Thoracic aorta (tissue), 2 donors: ENCODE measurements at regions not wholly inside any gene's neighbourhood (a gene's known extent, or its start where the extent isn't known, plus 50 kb on each side); places are given as distances from the start of the nearest gene placed in this dataset.

Source experiments
- ATAC-seq: fragments of 150-250 bp; one replicate; pipeline ENCODE4 v1.8.0; 2017; ENCODE audit warnings: low read depth; ENCODE audit not compliant: insufficient number of reproducible peaks, low FRiP score
- DNase-seq: peaks from one replicate; pipeline ENCODE4 v3.0.0-alpha.2; 2020; ENCODE audit warnings: low spot score
- H3K27ac ChIP-seq, 2 donors: fragments of 200-600 bp; sonication (generic); 1 replicate in 1 of 2; 2 replicates in 1 of 2; pipeline ENCODE4 v1.5.1; 2016; ENCODE audit warnings: mild to moderate bottlenecking in 2 of 2, moderate library complexity in 2 of 2
- H3K27me3 ChIP-seq: fragments of 200-600 bp; sonication (generic); replicated peaks from 2 replicates; pipeline ENCODE4 v1.6.0; 2016; ENCODE audit warnings: mild to moderate bottlenecking; ENCODE audit not compliant: insufficient read depth
- H3K36me3 ChIP-seq: fragments of 200-600 bp; sonication (generic); one replicate; pipeline ENCODE4 v1.5.1; 2016
- H3K4me1 ChIP-seq, 2 donors: fragments of 200-600 bp; sonication (generic); 1 replicate in 1 of 2; 2 replicates in 1 of 2; pipeline versions ENCODE4 v1.5.1 to v1.6.0; 2016; ENCODE audit warnings: low read depth in 2 of 2, mild to moderate bottlenecking in 1 of 2; ENCODE audit not compliant: control insufficient read depth in 1 of 2
- H3K4me3 ChIP-seq: fragments of 200-600 bp; sonication (generic); 2 replicates; pipeline ENCODE4 v1.5.1; 2016; ENCODE audit warnings: mild to moderate bottlenecking
- H3K9me3 ChIP-seq: fragments of 200-600 bp; sonication (generic); 2 replicates; pipeline ENCODE4 v1.5.1; 2016
- CTCF ChIP-seq: fragments of 200-600 bp; sonication (generic); IDR thresholded peaks from one replicate; pipeline ENCODE4 v1.5.1; 2019; ENCODE audit warnings: antibody characterized with exemption

DNA sequence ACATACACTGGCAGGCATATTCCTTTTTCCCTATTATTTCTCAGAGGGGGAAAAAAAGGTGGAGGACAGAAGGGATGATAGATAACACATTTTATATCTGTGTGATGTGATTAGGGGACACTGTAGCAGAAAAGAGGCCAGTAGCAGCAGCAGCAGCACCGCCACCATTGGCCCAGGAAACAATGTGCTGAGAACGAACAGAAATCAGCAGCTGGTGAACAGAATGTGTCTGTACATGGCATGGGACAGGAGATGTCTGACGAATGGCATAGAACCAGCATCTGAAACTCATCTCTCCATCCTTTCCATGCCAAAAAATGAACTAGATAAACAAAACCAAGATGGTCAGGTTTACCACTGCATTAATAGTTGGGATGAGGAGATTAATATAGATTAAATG, 936.1 kb upstream of the ACVR2A start:
- ATAC-seq: no peak
- no peaks in the 10 kb centered on the region for H3K9me3 ChIP-seq
- no peak overlapping the region for H3K27ac ChIP-seq
- H3K36me3 ChIP-seq: no peaks in the 10 kb centered on the region
- no peak overlapping the region for H3K4me3 ChIP-seq
- H3K4me1 ChIP-seq: no peaks in the 10 kb centered on the region
- no peak for TF ChIP-seq CTCF
- no peaks in the 10 kb centered on the region for H3K27me3 ChIP-seq
- no peak for DNase-seq

- no peak for ATAC-seq
- Histone ChIP-seq H3K27me3 (no peaks in the 10 kb centered on the region), H3K9me3 (no peaks in the 10 kb centered on the region), H3K4me1 (no peaks in the 10 kb centered on the region), H3K27ac (no peak overlapping the region), H3K36me3 (no peaks in the 10 kb centered on the region), H3K4me3 (no peak overlapping the region)
- DNase-seq: no peak
- TF ChIP-seq CTCF: no peak
Observed at GRCh38 chr2:146898083-146898482, 946.7 kb upstream of the ACVR2A start.

DNA sequence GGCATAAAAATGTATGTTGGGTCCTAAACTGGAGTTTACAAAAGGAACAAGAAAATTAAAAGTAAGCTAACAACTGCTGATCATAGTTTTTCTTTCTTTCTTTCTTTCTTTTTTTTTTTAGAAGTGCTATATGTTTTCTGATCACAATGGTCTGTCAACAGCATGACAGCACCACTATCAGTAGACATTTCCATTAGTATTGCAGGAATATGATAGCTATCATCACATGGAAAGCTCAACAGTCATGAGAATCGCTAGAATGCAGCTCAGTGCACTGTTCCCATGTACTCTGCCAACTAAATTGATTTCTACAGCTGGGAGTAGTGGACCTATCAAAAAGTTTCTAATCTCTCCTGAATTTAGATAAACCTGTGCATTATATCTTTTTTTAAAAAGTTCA, 950.3 kb upstream of the ACVR2A start:
- no peaks in the 10 kb centered on the region for H3K9me3 ChIP-seq
- no peaks in the 10 kb centered on the region for H3K27me3 ChIP-seq
- TF ChIP-seq CTCF: no peak
- H3K4me3 ChIP-seq: no peak overlapping the region
- H3K4me1 ChIP-seq: no peaks in the 10 kb centered on the region
- no peak for DNase-seq
- no peaks in the 10 kb centered on the region for H3K36me3 ChIP-seq
- ATAC-seq: no peak
- no peak overlapping the region for H3K27ac ChIP-seq

GRCh38 chr2:146893500-146894041, 951.3 kb upstream of the ACVR2A start:
- Histone ChIP-seq H3K27ac (no peak overlapping the region), H3K27me3 (no peaks in the 10 kb centered on the region), H3K9me3 (no peaks in the 10 kb centered on the region), H3K4me1 (no peaks in the 10 kb centered on the region), H3K36me3 (no peaks in the 10 kb centered on the region), H3K4me3 (no peak overlapping the region)
- TF ChIP-seq CTCF: no peak
- ATAC-seq (no peak), DNase-seq (no peak)

DNA sequence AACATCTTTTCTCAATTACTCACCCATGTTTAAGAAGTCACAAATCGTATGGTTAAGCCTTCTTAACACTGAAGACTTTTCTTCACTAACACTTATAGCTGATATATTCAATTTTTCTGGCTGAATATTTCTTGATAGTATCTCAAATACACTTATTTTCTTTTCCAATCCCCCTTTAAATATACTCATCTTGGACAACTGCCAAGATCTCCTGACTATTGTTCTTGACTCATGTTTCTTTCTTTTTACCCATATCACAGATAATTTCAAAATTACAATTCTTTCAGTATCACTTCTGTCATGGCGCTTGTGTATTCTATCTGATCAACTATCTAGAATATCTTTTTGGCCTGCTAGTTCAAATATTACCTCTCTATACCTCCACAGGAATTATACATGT, 954.3 kb upstream of the ACVR2A start:
- Histone ChIP-seq H3K9me3 (no peaks in the 10 kb centered on the region), H3K27ac (no peak overlapping the region), H3K4me1 (no peaks in the 10 kb centered on the region), H3K27me3 (no peaks in the 10 kb centered on the region), H3K36me3 (no peaks in the 10 kb centered on the region), H3K4me3 (no peak overlapping the region)
- DNase-seq (no peak), ATAC-seq (no peak)
- TF ChIP-seq CTCF: no peak
